HUES48 (cell line): ENCODE measurements at regions not wholly inside any gene's neighbourhood (a gene's known extent, or its start where the extent isn't known, plus 50 kb on each side); places are given as distances from the start of the nearest gene placed in this dataset.
"Not testable (repeated sequence)": the region's sequence is repeated elsewhere in the genome, so short reads cannot be mapped to it uniquely, and the experiment has no call there.

Experiments
- H3K27ac ChIP-seq: one replicate; pipeline ENCODE4 v1.7.0; 2013; ENCODE audit warnings: low read depth, low read length, inconsistent platforms
- H3K27me3 ChIP-seq: 2 replicates; pipeline ENCODE4 v1.6.1; 2013; ENCODE audit warnings: mild to moderate bottlenecking, low read length; ENCODE audit not compliant: control insufficient read depth, insufficient read depth
- H3K36me3 ChIP-seq: 2 replicates; pipeline ENCODE4 v1.6.1; 2013; ENCODE audit warnings: low read length; ENCODE audit not compliant: control insufficient read depth, insufficient read depth
- H3K4me1 ChIP-seq: 2 replicates; pipeline ENCODE4 v1.6.1; 2013; ENCODE audit warnings: mild to moderate bottlenecking, low read length; ENCODE audit not compliant: control insufficient read depth, insufficient read depth
- H3K4me3 ChIP-seq: 2 replicates; pipeline ENCODE4 v1.5.1; 2013; ENCODE audit warnings: mild to moderate bottlenecking, low read depth, low read length
- H3K9ac ChIP-seq: 2 replicates; pipeline ENCODE4 v1.6.1; 2013; ENCODE audit warnings: mild to moderate bottlenecking, low read depth, low read length, moderate library complexity
- H3K9me3 ChIP-seq: 2 replicates; pipeline ENCODE4 v1.6.1; 2013; ENCODE audit warnings: low read length; ENCODE audit not compliant: control insufficient read depth, insufficient read depth

DNA sequence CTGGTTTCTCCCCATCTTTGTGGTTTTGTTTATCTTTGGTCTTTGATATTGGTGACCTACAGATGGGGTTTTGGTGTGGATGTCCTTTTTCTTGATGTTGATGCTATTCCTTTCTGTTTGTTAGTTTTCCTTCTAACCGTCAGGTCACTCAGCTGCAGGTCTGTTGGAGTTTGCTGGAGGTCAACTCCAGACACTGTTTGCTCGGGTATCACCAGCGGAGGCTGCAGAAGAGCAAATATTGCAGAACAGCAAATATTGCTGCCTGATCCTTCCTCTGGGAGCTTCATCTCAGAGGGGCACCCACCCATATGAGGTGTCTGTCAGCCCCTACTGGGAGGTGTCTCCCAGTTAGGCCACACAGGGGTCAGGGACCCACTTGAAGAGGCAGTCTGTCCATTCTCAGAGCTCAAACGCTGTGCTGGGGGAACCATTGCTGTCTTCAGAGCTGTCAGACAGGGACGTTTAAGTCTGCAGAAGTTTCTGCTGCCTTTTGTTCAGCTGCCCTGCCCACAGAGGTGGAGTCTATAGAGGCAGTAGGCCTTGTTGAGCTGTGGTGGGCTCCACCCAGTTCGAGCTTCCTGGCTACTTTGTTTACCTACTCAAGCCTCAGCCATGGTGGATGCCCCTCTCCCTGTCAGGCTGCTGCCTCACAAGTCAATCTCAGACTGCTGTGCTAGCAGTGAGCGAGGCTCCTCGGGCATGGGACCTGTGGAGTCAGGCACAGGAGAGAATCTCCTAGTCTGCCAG, 94.8 kb upstream of the BNIP2 start:
- H3K27me3 ChIP-seq, H3K4me3 ChIP-seq, H3K4me1 ChIP-seq, H3K9ac ChIP-seq, H3K36me3 ChIP-seq, H3K9me3 ChIP-seq, H3K27ac ChIP-seq: not testable (repeated sequence)

DNA sequence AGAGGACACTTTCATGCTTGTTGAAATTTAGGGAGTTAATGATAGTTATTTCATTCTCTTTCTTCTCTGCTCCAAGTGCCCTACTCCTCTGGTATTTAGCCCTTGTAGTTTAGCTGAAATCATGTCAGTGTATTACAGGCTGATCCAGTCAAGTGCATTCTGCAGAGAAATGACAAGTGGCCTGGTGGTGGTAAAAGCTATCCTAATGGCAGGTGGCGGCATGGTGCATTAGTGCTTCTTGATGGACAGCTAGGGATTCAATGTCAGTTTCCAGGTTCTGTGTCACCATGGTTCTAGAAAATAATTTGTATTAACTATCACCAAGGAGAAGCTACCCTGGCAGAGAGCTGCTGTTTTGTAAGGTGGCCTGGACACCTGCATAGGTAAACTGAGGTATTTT, 90.0 kb upstream of the BNIP2 start:
- Histone ChIP-seq H3K4me1 (no peaks in the 10 kb centered on the region), H3K4me3 (no peak overlapping the region), H3K27ac (no peak overlapping the region), H3K9me3 (no peaks in the 10 kb centered on the region), H3K36me3 (no peaks in the 10 kb centered on the region), H3K9ac (no peak overlapping the region), H3K27me3 (no peaks in the 10 kb centered on the region)

GRCh38 chr15:59764775-59765174, 75.7 kb upstream of the BNIP2 start:
- peaks cover 6% of the 10 kb centered on the region for H3K4me1 ChIP-seq

DNA sequence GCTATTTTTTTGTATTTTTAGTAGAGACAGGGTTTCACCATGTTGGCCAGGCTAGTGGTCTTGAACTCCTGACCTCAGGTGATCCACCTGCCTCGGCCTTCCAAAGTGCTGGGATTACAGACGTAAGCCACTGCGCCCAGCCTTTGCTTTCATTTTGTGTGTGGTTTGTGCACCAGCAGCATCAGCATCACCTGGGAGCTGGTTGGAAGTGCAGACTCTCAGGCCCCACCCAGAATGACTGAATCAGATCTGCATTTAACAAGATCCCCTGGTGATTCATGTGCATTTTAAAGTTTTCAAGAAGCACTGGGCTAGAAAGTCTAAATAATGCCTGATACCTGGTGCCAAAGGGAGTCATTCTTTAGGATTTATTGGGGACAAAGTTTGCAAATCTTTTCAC, 73.4 kb upstream of the BNIP2 start:
- Histone ChIP-seq H3K27me3 (no peaks in the 10 kb centered on the region), H3K9me3 (no peaks in the 10 kb centered on the region), H3K4me3 (no peak overlapping the region), H3K36me3 (no peaks in the 10 kb centered on the region), H3K4me1 (peaks cover 6% of the 10 kb centered on the region), H3K9ac (no peak overlapping the region), H3K27ac (no peak overlapping the region)

More at GRCh38 chr15:59764775-59765174, 75.7 kb upstream of the BNIP2 start:
- Histone ChIP-seq H3K4me3 (no peak overlapping the region), H3K9ac (no peak overlapping the region), H3K9me3 (no peaks in the 10 kb centered on the region), H3K27ac (no peak overlapping the region), H3K27me3 (no peaks in the 10 kb centered on the region), H3K36me3 (no peaks in the 10 kb centered on the region)

DNA sequence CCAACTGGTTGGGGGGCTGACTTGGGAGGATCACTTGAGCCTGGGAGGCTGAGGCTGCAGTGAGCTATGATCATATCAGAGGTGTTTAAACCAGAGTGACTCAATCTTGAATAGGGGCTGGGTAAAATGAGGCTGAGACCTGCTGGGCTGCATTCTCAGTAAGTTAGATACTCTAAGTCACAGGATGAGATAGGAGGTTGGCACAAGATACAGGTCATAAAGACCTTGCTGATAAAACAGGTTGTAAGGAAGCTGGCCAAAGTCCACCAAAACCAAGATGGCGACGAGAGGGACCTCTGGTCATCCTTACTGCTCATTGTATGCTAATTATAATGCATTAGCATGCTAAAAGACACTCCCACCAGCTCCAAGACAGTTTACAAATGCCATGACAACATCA, 71.1 kb upstream of the BNIP2 start:
- H3K36me3 ChIP-seq, H3K9ac ChIP-seq, H3K4me1 ChIP-seq, H3K9me3 ChIP-seq, H3K4me3 ChIP-seq, H3K27ac ChIP-seq, H3K27me3 ChIP-seq: not testable (repeated sequence)

DNA sequence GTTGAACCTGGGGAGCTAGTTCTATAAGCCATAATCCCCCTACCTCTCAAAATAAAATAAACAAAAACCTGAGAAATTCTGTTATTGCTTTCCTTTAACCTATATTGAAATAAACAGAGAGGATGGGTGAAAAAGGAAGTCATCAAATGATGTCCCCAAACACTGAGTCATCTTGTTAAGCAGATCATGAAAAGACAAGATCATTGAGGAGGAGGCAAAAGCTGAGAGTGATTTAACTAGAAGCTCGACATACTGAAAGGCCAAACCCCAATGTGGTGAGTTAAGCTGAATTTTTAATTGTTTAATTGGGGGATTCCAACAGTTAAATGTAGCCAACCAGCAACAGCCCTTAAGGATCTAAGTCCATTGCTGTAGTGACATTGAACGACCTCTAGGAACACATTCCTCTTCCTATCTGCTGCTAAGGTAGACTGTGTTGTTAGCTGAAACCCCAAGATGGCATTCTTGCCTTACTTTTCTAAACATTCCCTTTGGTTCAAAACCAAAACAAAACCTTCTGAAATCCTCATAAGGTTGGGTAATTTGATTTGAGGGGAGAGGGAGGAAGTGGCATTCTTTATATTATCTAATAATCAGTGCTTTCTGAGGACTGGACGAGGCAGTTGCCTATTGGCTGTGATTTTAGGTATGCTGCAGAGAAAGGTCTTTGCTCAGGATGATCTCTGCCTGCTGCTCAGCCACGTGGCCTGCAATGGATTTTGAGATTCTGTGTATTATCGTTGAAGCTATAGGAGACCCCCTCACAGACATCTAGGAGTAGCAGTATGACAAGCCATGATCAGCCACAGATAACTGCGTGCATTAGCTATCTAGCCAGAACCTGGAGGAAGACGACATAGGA, 62.7 kb upstream of the BNIP2 start:
- Histone ChIP-seq H3K9me3 (no peaks in the 10 kb centered on the region), H3K27me3 (no peaks in the 10 kb centered on the region), H3K27ac (no peak overlapping the region), H3K9ac (no peak overlapping the region), H3K4me1 (no peaks in the 10 kb centered on the region), H3K36me3 (no peaks in the 10 kb centered on the region), H3K4me3 (no peak overlapping the region)

DNA sequence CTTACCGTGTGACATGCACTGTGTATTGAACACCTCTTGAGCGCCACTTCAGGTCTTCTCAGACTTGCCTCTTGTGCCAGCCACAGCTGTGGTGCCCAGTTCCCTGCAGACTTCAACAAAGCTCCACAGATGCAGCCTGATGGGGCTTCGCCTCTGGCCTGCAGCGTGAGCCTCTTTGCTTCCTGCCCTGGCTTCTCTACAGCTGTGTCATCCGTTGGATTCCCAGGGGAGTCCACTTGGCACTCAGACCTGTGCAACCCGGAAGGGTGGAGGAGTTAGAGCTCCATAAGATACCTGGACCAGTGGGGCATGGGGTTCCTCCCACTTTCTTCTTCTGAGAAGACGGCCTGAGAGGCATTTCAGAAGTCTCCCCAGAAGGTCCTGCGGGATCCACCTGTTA, 57.7 kb upstream of the BNIP2 start:
- H3K4me3 ChIP-seq: no peak overlapping the region
- no peaks in the 10 kb centered on the region for H3K36me3 ChIP-seq
- 0 out of 2 replicates have a peak, but pooled peaks cover 4% of the 10 kb centered on the region for H3K9me3 ChIP-seq
- H3K4me1 ChIP-seq: no peaks in the 10 kb centered on the region
- no peak overlapping the region for H3K9ac ChIP-seq
- H3K27me3 ChIP-seq: no peaks in the 10 kb centered on the region
- H3K27ac ChIP-seq: no peak overlapping the region

DNA sequence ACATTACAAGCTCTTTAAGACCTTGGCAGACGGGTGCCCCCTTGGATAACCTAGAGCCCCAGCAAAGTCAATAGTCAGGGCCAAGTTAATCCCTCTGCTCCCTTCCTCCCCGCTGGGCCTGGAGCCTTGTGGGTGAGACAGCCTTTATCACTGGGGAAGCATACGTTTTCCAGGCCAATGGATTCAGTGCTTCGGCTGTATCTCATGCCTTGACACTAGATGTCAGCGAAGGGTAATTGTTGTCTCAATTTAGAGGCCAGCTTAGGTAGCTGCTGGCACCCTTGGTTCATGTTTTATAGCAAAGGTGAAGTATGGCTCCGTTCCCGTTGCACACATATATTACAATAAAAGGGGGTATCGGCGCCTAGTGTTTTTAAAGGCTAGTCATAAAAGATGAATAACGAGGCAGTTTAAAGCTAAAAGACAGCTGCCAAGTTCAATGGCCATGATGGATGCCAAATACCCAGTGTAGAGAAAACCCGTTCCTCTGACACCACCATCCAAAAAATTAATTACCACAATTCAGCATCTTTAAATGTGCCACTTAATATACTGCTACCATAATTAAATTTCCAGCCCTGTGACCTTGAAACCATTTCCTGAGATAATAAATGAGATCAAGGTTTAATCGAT, 52.3 kb upstream of the BNIP2 start:
- no peaks in the 10 kb centered on the region for H3K27me3 ChIP-seq
- no peak overlapping the region for H3K9ac ChIP-seq
- no peaks in the 10 kb centered on the region for H3K36me3 ChIP-seq

GRCh38 chr15:59739557-59740186, 50.6 kb upstream of the BNIP2 start:
- Histone ChIP-seq H3K9me3 (0 out of 2 replicates have a peak, but pooled peaks cover 4% of the 10 kb centered on the region), H3K27me3 (no peaks in the 10 kb centered on the region), H3K36me3 (no peaks in the 10 kb centered on the region), H3K4me3 (no peak overlapping the region), H3K27ac (no peak overlapping the region), H3K9ac (no peak overlapping the region), H3K4me1 (no peaks in the 10 kb centered on the region)

More for the DNA sequence above, 52.3 kb upstream of the BNIP2 start:
- Histone ChIP-seq H3K9me3 (0 out of 2 replicates have a peak, but pooled peaks cover 4% of the 10 kb centered on the region), H3K27ac (no peak overlapping the region), H3K4me1 (no peaks in the 10 kb centered on the region), H3K4me3 (no peak overlapping the region)
